ENCODE measurements at regions not wholly inside any gene's neighbourhood (a gene's known extent, or its start where the extent isn't known, plus 50 kb on each side); places are given as distances from the start of the nearest gene placed in this dataset.

- no peaks in the 10 kb centered on the region for H3K36me3 ChIP-seq
- no peak overlapping the region for H3K4me3 ChIP-seq
- no peak for DNase-seq
- H3K27me3 ChIP-seq = no peaks in the 10 kb centered on the region
- no peak for TF ChIP-seq POLR2A (IDR thresholded peaks at IDR 0.05)
- TF ChIP-seq, protein P1, sequence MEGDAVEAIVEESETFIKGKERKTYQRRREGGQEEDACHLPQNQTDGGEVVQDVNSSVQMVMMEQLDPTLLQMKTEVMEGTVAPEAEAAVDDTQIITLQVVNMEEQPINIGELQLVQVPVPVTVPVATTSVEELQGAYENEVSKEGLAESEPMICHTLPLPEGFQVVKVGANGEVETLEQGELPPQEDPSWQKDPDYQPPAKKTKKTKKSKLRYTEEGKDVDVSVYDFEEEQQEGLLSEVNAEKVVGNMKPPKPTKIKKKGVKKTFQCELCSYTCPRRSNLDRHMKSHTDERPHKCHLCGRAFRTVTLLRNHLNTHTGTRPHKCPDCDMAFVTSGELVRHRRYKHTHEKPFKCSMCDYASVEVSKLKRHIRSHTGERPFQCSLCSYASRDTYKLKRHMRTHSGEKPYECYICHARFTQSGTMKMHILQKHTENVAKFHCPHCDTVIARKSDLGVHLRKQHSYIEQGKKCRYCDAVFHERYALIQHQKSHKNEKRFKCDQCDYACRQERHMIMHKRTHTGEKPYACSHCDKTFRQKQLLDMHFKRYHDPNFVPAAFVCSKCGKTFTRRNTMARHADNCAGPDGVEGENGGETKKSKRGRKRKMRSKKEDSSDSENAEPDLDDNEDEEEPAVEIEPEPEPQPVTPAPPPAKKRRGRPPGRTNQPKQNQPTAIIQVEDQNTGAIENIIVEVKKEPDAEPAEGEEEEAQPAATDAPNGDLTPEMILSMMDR (IDR thresholded peaks at IDR 0.05) = no peak
- intact Hi-C loops (cut with DNase I) = no loop called here
- H3K4me1 ChIP-seq = no peaks in the 10 kb centered on the region
- 81 to 82% methylated on average over 11 to 14 of the region's 14 CpGs for WGBS, 2 donors
- no peaks in the 10 kb centered on the region for H3K9me3 ChIP-seq
- H3K27ac ChIP-seq = no peak overlapping the region
Observed at GRCh38 chr18:22628795-22629510, 211.2 kb upstream of the CTAGE1 start.

- Histone ChIP-seq H3K27me3 (no peaks in the 10 kb centered on the region), H3K4me1 (no peaks in the 10 kb centered on the region), H3K9me3 (no peaks in the 10 kb centered on the region), H3K4me3 (no peak overlapping the region), H3K27ac (no peak overlapping the region), H3K36me3 (no peaks in the 10 kb centered on the region)
- 87 to 93% methylated on average over 2 of the region's 2 CpGs for WGBS, 2 donors
- no peak for DNase-seq
- TF ChIP-seq, protein P1 (IDR thresholded peaks at IDR 0.05) = no peak
- no peak for TF ChIP-seq POLR2A (IDR thresholded peaks at IDR 0.05)
- intact Hi-C loops (cut with DNase I) = no loop called here
Observed at GRCh38 chr18:22630980-22631379, 213.3 kb upstream of the CTAGE1 start.

GRCh38 chr18:22632191-22632590 lies 214.5 kb upstream of the CTAGE1 start:
- WGBS, 2 donors = 44 to 47% methylated on average over 4 of the region's 4 CpGs

DNA sequence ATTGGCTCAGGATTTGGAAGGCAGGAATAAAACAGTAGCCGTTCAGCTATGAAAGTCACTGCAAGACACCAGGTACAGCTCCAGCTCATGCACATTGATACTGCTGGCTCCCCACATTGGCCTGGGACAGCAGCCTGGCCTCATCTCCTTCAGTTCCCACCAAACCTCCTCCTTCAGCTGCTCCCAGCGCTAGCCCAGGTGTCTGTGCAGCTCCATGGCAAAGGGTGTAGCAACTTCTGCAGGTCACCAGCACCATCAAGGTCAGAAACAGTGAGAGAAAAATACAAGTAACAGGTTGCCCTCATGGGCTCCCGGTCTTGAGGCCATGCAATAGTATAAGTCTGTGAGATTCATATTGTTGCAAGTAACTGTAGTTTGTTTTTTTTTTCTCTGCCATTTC lies 216.7 kb upstream of the CTAGE1 start:
- Histone ChIP-seq H3K27ac (no peak overlapping the region), H3K36me3 (no peaks in the 10 kb centered on the region), H3K27me3 (no peaks in the 10 kb centered on the region), H3K9me3 (no peaks in the 10 kb centered on the region), H3K4me3 (no peak overlapping the region), H3K4me1 (no peaks in the 10 kb centered on the region)
- TF ChIP-seq, protein P1 (IDR thresholded peaks at IDR 0.05) = no peak
- no peak for TF ChIP-seq POLR2A (IDR thresholded peaks at IDR 0.05)
- intact Hi-C loops (cut with DNase I) = no loop called here
- DNase-seq = no peak
- 66 to 73% methylated on average over 3 of the region's 3 CpGs for WGBS, 2 donors

More at GRCh38 chr18:22632191-22632590, 214.5 kb upstream of the CTAGE1 start:
- H3K9me3 ChIP-seq = no peaks in the 10 kb centered on the region
- H3K4me3 ChIP-seq = no peak overlapping the region
- no peaks in the 10 kb centered on the region for H3K4me1 ChIP-seq
- no peak overlapping the region for H3K27ac ChIP-seq
- DNase-seq = no peak
- H3K27me3 ChIP-seq = no peaks in the 10 kb centered on the region
- intact Hi-C loops (cut with DNase I) = no loop called here
- TF ChIP-seq, protein P1 (IDR thresholded peaks at IDR 0.05) = no peak
- no peak for TF ChIP-seq POLR2A (IDR thresholded peaks at IDR 0.05)
- H3K36me3 ChIP-seq = no peaks in the 10 kb centered on the region

DNA sequence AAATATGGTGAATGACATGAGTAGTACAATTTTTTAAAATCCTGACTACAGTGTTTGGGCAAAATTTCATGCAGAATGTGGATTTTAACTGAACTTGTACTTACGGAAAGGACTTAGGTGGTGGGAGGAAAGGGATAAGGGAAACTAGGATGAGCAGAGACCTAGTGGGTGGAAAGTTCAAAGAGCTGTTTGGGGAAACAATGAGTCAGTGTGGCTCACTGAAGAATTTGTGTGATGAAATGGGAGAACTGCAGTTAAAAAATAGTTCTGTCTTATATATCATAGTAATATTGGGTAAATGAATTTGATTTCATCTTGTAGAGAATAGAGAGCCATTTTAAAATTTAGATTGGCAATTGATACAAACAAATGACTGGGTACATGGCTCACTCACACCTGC lies 220.1 kb upstream of the CTAGE1 start:
- Histone ChIP-seq H3K4me3 (no peak overlapping the region), H3K27ac (no peak overlapping the region), H3K9me3 (no peaks in the 10 kb centered on the region), H3K27me3 (no peaks in the 10 kb centered on the region), H3K36me3 (no peaks in the 10 kb centered on the region), H3K4me1 (no peaks in the 10 kb centered on the region)
- intact Hi-C loops (cut with DNase I) = no loop called here
- TF ChIP-seq, protein P1 (IDR thresholded peaks at IDR 0.05) = no peak
- no peak for TF ChIP-seq POLR2A (IDR thresholded peaks at IDR 0.05)
- no peak for DNase-seq
- 62 to 79% methylated on average over 1 of the region's 1 CpG for WGBS, 2 donors

Measured in esophagus squamous epithelium (tissue), 5 donors.